CD4-positive, alpha-beta memory T cell (primary cell): ENCODE measurements at regions not wholly inside any gene's neighbourhood (a gene's known extent, or its start where the extent isn't known, plus 50 kb on each side); places are given as distances from the start of the nearest gene placed in this dataset.
A peak's percentile ranks its signal among the peaks of the same experiment; 100 is the strongest.

Source experiments
- CTCF ChIA-PET: fragments of 350-600 bp; sonication (Branson Sonifier 250); formaldehyde crosslinking; loops from one replicate; lab custom pipeline; 2021; ENCODE audit warnings: inconsistent platforms; ENCODE audit not compliant: partially characterized antibody; lab: Charles Lee
- POLR2A ChIA-PET: fragments of 350-600 bp; sonication (Branson Sonifier 250); formaldehyde crosslinking; loops from one replicate; lab custom pipeline; 2021; ENCODE audit not compliant: partially characterized antibody; lab: Charles Lee
- DNase-seq, 5 donors: peaks; one replicate each; pipeline versions ENCODE4 v3.0.0 to v3.0.0-alpha.2; 2020 to 2022; ENCODE audit warnings: mixed read lengths in 1 of 5
- H3K27ac ChIP-seq: one replicate; pipeline ENCODE4 v1.7.0; 2013; ENCODE audit warnings: low read depth, low read length
- H3K27me3 ChIP-seq: 2 replicates; pipeline ENCODE4 v1.7.0; 2013; ENCODE audit warnings: mild to moderate bottlenecking, low read length, moderate library complexity; ENCODE audit not compliant: insufficient read depth
- H3K36me3 ChIP-seq: 2 replicates; pipeline ENCODE4 v1.7.0; 2013; ENCODE audit warnings: mild to moderate bottlenecking, low read length, moderate library complexity; ENCODE audit not compliant: insufficient read depth
- H3K4me1 ChIP-seq: 2 replicates; pipeline ENCODE4 v1.7.0; 2013; ENCODE audit warnings: mild to moderate bottlenecking, low read length, moderate library complexity; ENCODE audit not compliant: insufficient read depth
- H3K4me3 ChIP-seq, 2 donors: one replicate each; pipeline ENCODE4 v1.7.0; 2013; ENCODE audit warnings: low read length in 2 of 2, mild to moderate bottlenecking in 1 of 2
- H3K9me3 ChIP-seq, 2 donors: one replicate each; pipeline ENCODE4 v1.7.0; 2013; ENCODE audit warnings: low read length in 2 of 2, control low read depth in 1 of 2; ENCODE audit not compliant: control insufficient read depth in 1 of 2
- H3K27ac Mint-ChIP-seq, 7 donors: one replicate each; pipeline ENCODE4 v1.8.0; 2020 to 2021; ENCODE audit warnings: mixed read lengths in 7 of 7, mild to moderate bottlenecking in 6 of 7, inconsistent platforms in 3 of 7, moderate library complexity in 3 of 7
- H3K27me3 Mint-ChIP-seq, 2 donors: one replicate each; pipeline ENCODE4 v1.8.0; 2020 to 2021; ENCODE audit warnings: mixed read lengths in 2 of 2
- H3K36me3 Mint-ChIP-seq, 2 donors: one replicate each; pipeline ENCODE4 v1.8.0; 2020 to 2021; ENCODE audit warnings: mixed read lengths in 2 of 2, inconsistent platforms in 1 of 2, mild to moderate bottlenecking in 1 of 2
- H3K4me1 Mint-ChIP-seq, 4 donors: one replicate each; pipeline ENCODE4 v1.8.0; 2020 to 2021; ENCODE audit warnings: mixed read lengths in 4 of 4, mild to moderate bottlenecking in 1 of 4
- H3K4me3 Mint-ChIP-seq, 8 donors: one replicate each; pipeline ENCODE4 v1.8.0; 2020 to 2021; ENCODE audit warnings: mixed read lengths in 8 of 8, mild to moderate bottlenecking in 7 of 8, moderate library complexity in 6 of 8, inconsistent platforms in 3 of 8
- H3K9me3 Mint-ChIP-seq, 8 donors: one replicate each; pipeline ENCODE4 v1.8.0; 2020 to 2021; ENCODE audit warnings: mixed read lengths in 8 of 8, mild to moderate bottlenecking in 5 of 8, inconsistent platforms in 3 of 8, moderate library complexity in 1 of 8
- intact Hi-C: fragments of 100-400 bp; cut with micrococcal nuclease; formaldehyde crosslinking; loops from one replicate; pipeline ENCODE4 v1.15.1; 2023

DNA sequence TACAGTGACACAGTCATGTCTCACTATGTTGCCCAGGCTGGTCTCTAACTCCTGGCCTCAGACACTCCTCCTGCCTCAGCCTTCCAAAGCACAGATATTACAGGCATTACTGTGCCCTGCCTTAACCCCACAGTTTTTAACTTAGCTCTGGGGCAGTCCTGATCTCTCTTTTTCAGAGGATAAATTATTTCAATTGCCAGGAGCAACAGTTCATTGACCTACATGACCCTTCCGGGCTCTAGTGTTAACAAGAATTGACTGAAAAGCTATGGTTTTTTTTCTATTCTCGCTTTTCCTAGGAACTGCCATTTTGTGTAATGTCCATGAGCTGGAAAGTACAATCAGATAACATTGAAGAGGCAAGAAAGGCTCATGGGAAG lies 92.8 kb downstream of the HNRNPLL start:
- Mint-ChIP-seq H3K9me3 (no peaks in the 10 kb centered on the region), H3K4me1 (peaks cover 2 to 6% (median 4%) of the 10 kb centered on the region in 4 donors), H3K27me3 (peaks cover 4% of the 10 kb centered on the region in 2 donors), H3K4me3 (no peak overlapping the region), H3K27ac (no peak overlapping the region), H3K36me3 (no peaks in the 10 kb centered on the region)
- Histone ChIP-seq H3K27ac (no peak overlapping the region), H3K4me1 (no peaks in the 10 kb centered on the region), H3K4me3 (no peak overlapping the region), H3K9me3 (no peaks in the 10 kb centered on the region), H3K27me3 (no peaks in the 10 kb centered on the region), H3K36me3 (no peaks in the 10 kb centered on the region)
- intact Hi-C loops: loop anchor here (2.0 kb wide), 1 partner anchor 133 kb away; the partner anchor contains the start of gene ATL2
- POLR2A ChIA-PET: no interaction called here
- CTCF ChIA-PET: interaction anchor here (0.6 to 5.5 kb wide), 9 partner anchors 9 to 1114 kb away, joined by 3 to 242 read pairs (median 5); no protein-coding TSS in a partner anchor
- DNase-seq: no peak

DNA sequence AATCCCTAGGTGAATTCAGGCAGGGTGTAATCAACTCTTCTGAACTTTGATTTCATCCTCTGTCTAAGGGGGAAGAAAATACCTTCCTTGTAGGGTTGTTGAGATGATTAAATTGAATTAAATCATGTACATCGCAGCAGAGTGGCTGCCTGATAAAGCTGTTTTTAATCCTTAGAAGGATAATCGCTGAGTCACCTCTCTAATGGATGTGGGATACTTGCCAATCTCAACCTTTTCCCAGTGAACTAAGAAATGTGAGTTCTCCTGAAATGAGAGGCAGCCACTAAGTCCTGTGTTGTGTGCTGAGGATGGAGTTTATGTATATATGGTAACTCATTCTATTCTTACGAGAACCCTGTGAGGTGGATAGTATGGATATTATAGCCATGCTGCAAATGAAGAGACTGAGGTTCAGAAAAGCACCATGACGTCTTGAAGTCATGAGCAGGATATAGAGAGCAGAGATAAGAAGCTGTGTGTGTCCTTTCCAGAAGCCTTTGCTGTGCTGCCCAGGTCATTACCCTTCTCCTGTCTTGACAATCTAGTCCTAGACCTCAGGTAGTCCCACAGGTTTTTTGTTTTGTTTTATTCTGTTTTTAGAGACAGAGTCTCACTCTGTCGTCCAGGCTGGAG lies 93.3 kb downstream of the HNRNPLL start:
- CTCF ChIA-PET: interaction anchor here (0.7 to 5.5 kb wide), 20 partner anchors 9 to 1114 kb away, joined by 3 to 242 read pairs (median 6); no protein-coding TSS in a partner anchor
- DNase-seq: no peak
- H3K27ac Mint-ChIP-seq: no peak overlapping the region
- H3K4me3 ChIP-seq: no peak overlapping the region
- peaks cover 2 to 6% (median 4%) of the 10 kb centered on the region in 4 donors for H3K4me1 Mint-ChIP-seq
- H3K36me3 Mint-ChIP-seq: no peaks in the 10 kb centered on the region
- H3K27me3 Mint-ChIP-seq: peaks cover 4% of the 10 kb centered on the region in 2 donors
- no peak overlapping the region for H3K27ac ChIP-seq
- POLR2A ChIA-PET: interaction anchor here (1.8 kb wide), 1 partner anchor 193 kb away, joined by 10 read pairs; no protein-coding TSS in a partner anchor
- intact Hi-C loops: loop anchor here (2.0 kb wide), 1 partner anchor 133 kb away; the partner anchor contains the start of gene ATL2
- H3K9me3 Mint-ChIP-seq: no peaks in the 10 kb centered on the region
- no peaks in the 10 kb centered on the region for H3K4me1 ChIP-seq
- H3K36me3 ChIP-seq: no peaks in the 10 kb centered on the region
- H3K27me3 ChIP-seq: no peaks in the 10 kb centered on the region
- no peaks in the 10 kb centered on the region for H3K9me3 ChIP-seq
- no peak overlapping the region for H3K4me3 Mint-ChIP-seq

- Mint-ChIP-seq H3K36me3 (no peaks in the 10 kb centered on the region), H3K9me3 (no peaks in the 10 kb centered on the region), H3K4me1 (peaks cover 2 to 6% (median 4%) of the 10 kb centered on the region in 4 donors), H3K4me3 (no peak overlapping the region), H3K27ac (peak overlapping the region in 2 of 7 donors; percentile 3 to 63), H3K27me3 (peaks cover 4 to 5% of the 10 kb centered on the region in 2 donors)
- no peak overlapping the region for H3K27ac ChIP-seq
- no peaks in the 10 kb centered on the region for H3K36me3 ChIP-seq
- no peaks in the 10 kb centered on the region for H3K9me3 ChIP-seq
- no peaks in the 10 kb centered on the region for H3K27me3 ChIP-seq
- no peaks in the 10 kb centered on the region for H3K4me1 ChIP-seq
- ChIA-PET CTCF (interaction anchor here (0.6 to 5.5 kb wide), 55 partner anchors 10 to 1113 kb away, joined by 3 to 242 read pairs (median 4); no protein-coding TSS in a partner anchor), POLR2A (interaction anchor here (0.8 to 1.8 kb wide), 2 partner anchors 193 to 243 kb away, joined by 3 to 10 read pairs; partner anchors contain the start of gene SRSF7)
- DNase-seq: peak; percentile 69 to 76 (median 70)
- H3K4me3 ChIP-seq: no peak overlapping the region
- intact Hi-C loops: loop anchor here (1.0 to 2.0 kb wide), 3 partner anchors 132 to 526 kb away; partner anchors contain the start of gene ATL2
These were observed 94.3 kb downstream of the HNRNPLL start for GRCh38 chr2:38508311-38509039.

GRCh38 chr2:38507712-38508111 lies 95.0 kb downstream of the HNRNPLL start:
- POLR2A ChIA-PET: interaction anchor here (1.8 kb wide), 1 partner anchor 192 kb away, joined by 10 read pairs; no protein-coding TSS in a partner anchor

GRCh38 chr2:38505779-38506178 lies 96.9 kb downstream of the HNRNPLL start:
- intact Hi-C loops: no loop called here
- CTCF ChIA-PET: interaction anchor here (5.5 kb wide), 1 partner anchor 190 kb away, joined by 242 read pairs; no protein-coding TSS in a partner anchor

More at GRCh38 chr2:38507712-38508111, 95.0 kb downstream of the HNRNPLL start:
- Histone ChIP-seq H3K36me3 (no peaks in the 10 kb centered on the region), H3K27ac (no peak overlapping the region), H3K9me3 (no peaks in the 10 kb centered on the region), H3K4me3 (no peak overlapping the region), H3K27me3 (no peaks in the 10 kb centered on the region), H3K4me1 (no peaks in the 10 kb centered on the region)
- H3K4me3 Mint-ChIP-seq: no peak overlapping the region
- H3K36me3 Mint-ChIP-seq: no peaks in the 10 kb centered on the region
- intact Hi-C loops: loop anchor here (1.0 to 2.0 kb wide), 3 partner anchors 131 to 525 kb away; partner anchors contain the start of gene ATL2
- DNase-seq: no peak
- H3K4me1 Mint-ChIP-seq: peaks cover 2 to 6% (median 4%) of the 10 kb centered on the region in 4 donors
- CTCF ChIA-PET: interaction anchor here (0.6 to 5.5 kb wide), 48 partner anchors 9 to 1106 kb away, joined by 3 to 242 read pairs (median 4); no protein-coding TSS in a partner anchor
- H3K27me3 Mint-ChIP-seq: peaks cover 5% of the 10 kb centered on the region in 2 donors
- H3K27ac Mint-ChIP-seq: no peak overlapping the region
- peaks cover 0 to 2% (median 0%) of the 10 kb centered on the region in 8 donors for H3K9me3 Mint-ChIP-seq

DNA sequence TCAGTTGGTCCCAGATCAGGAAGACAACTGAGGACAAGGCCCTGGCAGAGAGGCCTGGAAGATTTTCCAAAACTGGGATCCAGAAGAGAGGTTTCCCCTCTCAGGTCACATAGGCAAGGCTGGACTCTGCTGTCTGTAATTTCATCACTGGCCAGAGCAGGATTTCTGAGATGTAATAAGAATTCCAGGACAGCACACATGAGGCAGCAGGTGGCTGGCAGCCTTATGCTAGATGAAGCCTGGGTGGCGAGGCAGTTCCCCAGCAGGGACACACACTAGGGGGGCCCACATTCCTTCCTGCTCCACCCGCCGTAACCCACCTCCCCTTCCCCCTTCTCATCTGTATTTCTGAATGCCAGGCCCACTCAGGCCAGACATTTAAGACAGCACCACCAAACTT lies 98.6 kb downstream of the HNRNPLL start:
- peaks cover 13 to 15% of the 10 kb centered on the region in 2 donors for H3K27me3 Mint-ChIP-seq
- ChIA-PET POLR2A (no interaction called here), CTCF (no interaction called here)
- Histone ChIP-seq H3K4me3 (no peak overlapping the region), H3K9me3 (no peaks in the 10 kb centered on the region), H3K27ac (no peak overlapping the region), H3K4me1 (no peaks in the 10 kb centered on the region), H3K36me3 (no peaks in the 10 kb centered on the region), H3K27me3 (no peaks in the 10 kb centered on the region)
- intact Hi-C loops: no loop called here
- no peak for DNase-seq
- H3K4me3 Mint-ChIP-seq: no peak overlapping the region
- peaks cover 0 to 4% of the 10 kb centered on the region in 2 donors for H3K36me3 Mint-ChIP-seq
- H3K9me3 Mint-ChIP-seq: peaks cover 0 to 14% (median 7%) of the 10 kb centered on the region in 8 donors
- peaks cover 2 to 6% (median 4%) of the 10 kb centered on the region in 4 donors for H3K4me1 Mint-ChIP-seq
- no peak overlapping the region for H3K27ac Mint-ChIP-seq

More at GRCh38 chr2:38505779-38506178, 96.9 kb downstream of the HNRNPLL start:
- Histone ChIP-seq H3K9me3 (no peaks in the 10 kb centered on the region), H3K27ac (no peak overlapping the region), H3K36me3 (no peaks in the 10 kb centered on the region), H3K4me1 (no peaks in the 10 kb centered on the region), H3K4me3 (no peak overlapping the region), H3K27me3 (no peaks in the 10 kb centered on the region)
- Mint-ChIP-seq H3K36me3 (peaks cover 0 to 2% of the 10 kb centered on the region in 2 donors), H3K4me1 (peaks cover 2 to 6% (median 4%) of the 10 kb centered on the region in 4 donors), H3K27me3 (peaks cover 7 to 9% of the 10 kb centered on the region in 2 donors), H3K9me3 (peaks cover 0 to 12% (median 7%) of the 10 kb centered on the region in 8 donors), H3K27ac (no peak overlapping the region), H3K4me3 (no peak overlapping the region)
- POLR2A ChIA-PET: no interaction called here
- no peak for DNase-seq
